HFFc6 (cell line): ENCODE measurements at regions not wholly inside any gene's neighbourhood (a gene's known extent, or its start where the extent isn't known, plus 50 kb on each side); places are given as distances from the start of the nearest gene placed in this dataset.

Experiments used
- DNase-seq: peaks from one replicate; pipeline ENCODE4 v3.0.0-alpha.2; 2018
- H3K27ac Mint-ChIP-seq: 2 replicates; pipeline ENCODE4 v1.8.0; 2020; ENCODE audit warnings: mild to moderate bottlenecking, mixed read lengths
- H3K27me3 Mint-ChIP-seq: 2 replicates; pipeline ENCODE4 v1.8.0; 2021; ENCODE audit warnings: mild to moderate bottlenecking, moderate library complexity, mixed read lengths; ENCODE audit not compliant: insufficient read depth
- H3K36me3 Mint-ChIP-seq: 2 replicates; pipeline ENCODE4 v1.8.0; 2021; ENCODE audit warnings: low read depth, mixed read lengths
- H3K4me1 Mint-ChIP-seq: 2 replicates; pipeline ENCODE4 v1.8.0; 2020; ENCODE audit warnings: low read depth, mixed read lengths
- H3K4me3 Mint-ChIP-seq: 2 replicates; pipeline ENCODE4 v1.8.0; 2020; ENCODE audit warnings: mild to moderate bottlenecking, moderate library complexity, mixed read lengths
- H3K9me3 Mint-ChIP-seq: 2 replicates; pipeline ENCODE4 v1.8.0; 2020; ENCODE audit warnings: mild to moderate bottlenecking, mixed read lengths
- TF ChIP-seq, protein P1 (sequence below): fragments of 200-600 bp; sonication (generic); IDR thresholded peaks from 2 replicates; pipeline ENCODE4 v1.5.0; 2021; ENCODE audit warnings: antibody characterized with exemption, mild to moderate bottlenecking

DNA sequence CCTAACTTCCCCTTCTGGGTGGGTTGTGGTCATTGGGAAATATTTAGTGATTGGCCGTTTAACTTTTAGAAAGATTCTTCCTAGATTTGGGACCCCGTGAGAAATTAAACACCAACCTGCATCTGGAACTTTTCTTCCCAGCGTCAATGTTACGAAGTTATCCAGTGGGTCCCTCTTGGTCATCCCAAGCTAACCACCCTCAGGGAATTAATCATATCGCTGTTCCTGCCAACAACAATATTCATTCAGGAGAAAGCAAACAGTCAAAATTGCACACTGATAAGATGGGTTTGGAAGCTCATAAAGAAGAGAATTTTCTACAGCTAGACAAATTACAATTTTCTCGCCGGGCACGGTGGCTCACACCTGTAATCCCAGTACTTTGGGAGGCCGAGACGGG lies 121.2 kb upstream of the STX18 start:
- Mint-ChIP-seq H3K27me3 (peaks cover 2% of the 10 kb centered on the region), H3K4me1 (peaks cover 71% of the 10 kb centered on the region), H3K4me3 (no peak overlapping the region), H3K27ac (no peak overlapping the region; the same call in 1 of the 2 replicates), H3K9me3 (peaks cover 3% of the 10 kb centered on the region), H3K36me3 (peaks cover 3% of the 10 kb centered on the region)
- TF ChIP-seq, protein P1, sequence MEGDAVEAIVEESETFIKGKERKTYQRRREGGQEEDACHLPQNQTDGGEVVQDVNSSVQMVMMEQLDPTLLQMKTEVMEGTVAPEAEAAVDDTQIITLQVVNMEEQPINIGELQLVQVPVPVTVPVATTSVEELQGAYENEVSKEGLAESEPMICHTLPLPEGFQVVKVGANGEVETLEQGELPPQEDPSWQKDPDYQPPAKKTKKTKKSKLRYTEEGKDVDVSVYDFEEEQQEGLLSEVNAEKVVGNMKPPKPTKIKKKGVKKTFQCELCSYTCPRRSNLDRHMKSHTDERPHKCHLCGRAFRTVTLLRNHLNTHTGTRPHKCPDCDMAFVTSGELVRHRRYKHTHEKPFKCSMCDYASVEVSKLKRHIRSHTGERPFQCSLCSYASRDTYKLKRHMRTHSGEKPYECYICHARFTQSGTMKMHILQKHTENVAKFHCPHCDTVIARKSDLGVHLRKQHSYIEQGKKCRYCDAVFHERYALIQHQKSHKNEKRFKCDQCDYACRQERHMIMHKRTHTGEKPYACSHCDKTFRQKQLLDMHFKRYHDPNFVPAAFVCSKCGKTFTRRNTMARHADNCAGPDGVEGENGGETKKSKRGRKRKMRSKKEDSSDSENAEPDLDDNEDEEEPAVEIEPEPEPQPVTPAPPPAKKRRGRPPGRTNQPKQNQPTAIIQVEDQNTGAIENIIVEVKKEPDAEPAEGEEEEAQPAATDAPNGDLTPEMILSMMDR, result no peak
- no peak for DNase-seq

DNA sequence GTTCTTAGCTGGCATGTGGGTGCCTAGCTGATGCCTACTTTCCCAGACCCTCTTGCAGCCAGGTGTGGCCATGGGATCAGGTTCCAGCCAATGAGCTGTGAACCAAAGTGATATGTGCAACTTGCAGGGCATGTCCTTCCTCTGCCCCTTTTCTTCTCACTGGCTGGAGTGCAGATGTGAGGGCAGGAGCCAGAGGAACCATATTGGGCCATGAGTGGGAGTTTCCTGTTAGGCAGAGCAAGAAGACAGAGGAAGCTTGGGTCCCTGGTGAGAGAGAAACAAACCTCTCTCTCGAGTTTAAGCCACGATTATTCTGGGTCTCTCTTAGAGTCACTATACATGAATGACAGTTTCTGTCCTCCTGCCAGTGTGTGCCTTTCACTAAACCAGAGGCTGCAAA lies 120.4 kb upstream of the STX18 start:
- no peak for DNase-seq
- Mint-ChIP-seq H3K27me3 (peaks cover 2% of the 10 kb centered on the region), H3K9me3 (peaks cover 9% of the 10 kb centered on the region), H3K4me1 (peaks cover 71% of the 10 kb centered on the region), H3K27ac (no peak overlapping the region; the same call in 1 of the 2 replicates), H3K4me3 (no peak overlapping the region), H3K36me3 (peaks cover 10% of the 10 kb centered on the region)
- TF ChIP-seq, protein P1, result no peak

GRCh38 chr4:4659871-4660651 lies 118.2 kb upstream of the STX18 start:
- H3K36me3 Mint-ChIP-seq, result peaks cover 10% of the 10 kb centered on the region
- peak overlapping the region; percentile 77 for H3K4me3 Mint-ChIP-seq
- peak overlapping the region; percentile 92 for H3K27ac Mint-ChIP-seq

DNA sequence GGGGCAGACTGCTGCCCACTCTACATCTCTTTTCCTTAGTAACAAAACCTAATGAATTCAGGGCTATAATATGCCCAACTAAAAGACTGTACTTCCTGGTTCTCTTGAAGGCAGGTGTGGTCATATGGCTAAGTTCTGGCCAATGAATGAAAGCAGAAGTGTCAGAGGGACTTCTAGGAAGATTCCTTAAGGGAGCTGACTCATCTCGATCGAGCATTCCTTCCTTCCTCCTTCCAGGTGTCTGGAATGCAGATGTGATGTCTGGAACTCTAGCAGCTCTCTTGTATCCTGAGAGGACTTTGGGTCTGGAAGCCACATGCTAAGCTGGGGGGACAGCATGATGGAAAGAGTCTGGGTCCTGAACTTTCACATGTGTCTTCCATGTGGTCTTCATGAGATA lies 116.2 kb upstream of the STX18 start:
- Mint-ChIP-seq H3K4me1 (peaks cover 70% of the 10 kb centered on the region), H3K36me3 (peaks cover 10% of the 10 kb centered on the region)

More at GRCh38 chr4:4659871-4660651, 118.2 kb upstream of the STX18 start:
- DNase-seq, result peak; percentile 83
- H3K4me1 Mint-ChIP-seq, result peaks cover 72% of the 10 kb centered on the region
- H3K27me3 Mint-ChIP-seq, result no peaks in the 10 kb centered on the region; the same call in 1 of the 2 replicates
- H3K9me3 Mint-ChIP-seq, result peaks cover 9% of the 10 kb centered on the region
- TF ChIP-seq, protein P1, result no peak

DNA sequence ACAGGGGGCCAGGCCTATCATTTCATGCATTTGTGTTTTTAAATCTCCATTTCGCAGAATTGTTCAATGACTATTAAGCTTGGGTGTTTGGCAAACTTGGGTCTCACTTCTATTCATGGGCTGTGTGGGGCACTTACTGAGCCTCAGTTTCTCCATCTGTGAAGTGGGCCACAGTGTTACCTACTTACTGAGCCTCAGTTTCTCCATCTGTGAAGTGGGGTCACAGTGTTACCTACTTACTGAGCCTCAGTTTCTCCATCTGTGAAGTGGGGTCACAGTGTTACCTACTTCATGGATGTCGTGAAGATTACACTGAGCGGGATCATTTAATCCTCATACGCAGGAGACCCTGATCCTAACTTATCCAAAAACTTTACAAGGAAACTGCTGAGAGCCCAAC lies 115.1 kb upstream of the STX18 start:
- H3K4me3 Mint-ChIP-seq, result no peak overlapping the region
- no peak for DNase-seq
- H3K36me3 Mint-ChIP-seq, result peaks cover 10% of the 10 kb centered on the region
- H3K27ac Mint-ChIP-seq, result no peak overlapping the region
- no peaks in the 10 kb centered on the region; the same call in 1 of the 2 replicates for H3K27me3 Mint-ChIP-seq
- TF ChIP-seq, protein P1, result no peak
- peaks cover 60% of the 10 kb centered on the region for H3K4me1 Mint-ChIP-seq
- peaks cover 9% of the 10 kb centered on the region for H3K9me3 Mint-ChIP-seq

More for the DNA sequence above, 116.2 kb upstream of the STX18 start:
- TF ChIP-seq, protein P1, result no peak
- peaks cover 9% of the 10 kb centered on the region for H3K9me3 Mint-ChIP-seq
- no peaks in the 10 kb centered on the region; the same call in 1 of the 2 replicates for H3K27me3 Mint-ChIP-seq
- no peak overlapping the region for H3K4me3 Mint-ChIP-seq
- no peak overlapping the region for H3K27ac Mint-ChIP-seq
- no peak for DNase-seq
